Mesendoderm (in vitro differentiated cells): ENCODE measurements at regions not wholly inside any gene's neighbourhood (a gene's known extent, or its start where the extent isn't known, plus 50 kb on each side); places are given as distances from the start of the nearest gene placed in this dataset.

ENCODE experiments used
- DNase-seq: peaks from one replicate; pipeline ENCODE4 v3.0.0; 2013
- H2AK5ac ChIP-seq: 2 replicates; pipeline ENCODE4 v1.6.1; 2013; ENCODE audit warnings: low read length, inconsistent platforms
- H2BK120ac ChIP-seq: 2 replicates; pipeline ENCODE4 v1.6.1; 2013; ENCODE audit warnings: low read depth, mild to moderate bottlenecking, low read length, moderate library complexity, mixed read lengths
- H2BK15ac ChIP-seq: replicated peaks from 2 replicates; pipeline ENCODE4 v1.6.1; 2013; ENCODE audit warnings: low read depth, mild to moderate bottlenecking, moderate library complexity
- H2BK5ac ChIP-seq: 2 replicates; pipeline ENCODE4 v1.6.1; 2013; ENCODE audit warnings: low read length, inconsistent platforms
- H3K18ac ChIP-seq: 2 replicates; pipeline ENCODE4 v1.6.1; 2013; ENCODE audit warnings: mild to moderate bottlenecking, low read length, mixed read lengths
- H3K23ac ChIP-seq: one replicate; pipeline ENCODE4 v1.6.1; 2013; ENCODE audit warnings: low read length
- H3K27ac ChIP-seq: 2 replicates; pipeline ENCODE4 v1.5.1; 2013; ENCODE audit warnings: low read depth, mild to moderate bottlenecking, inconsistent platforms, low read length, moderate library complexity
- H3K27me3 ChIP-seq: 2 replicates; pipeline ENCODE4 v1.6.1; 2013; ENCODE audit warnings: low read length, control low read depth, mild to moderate bottlenecking, inconsistent platforms; ENCODE audit not compliant: insufficient read depth, poor library complexity
- H3K36me3 ChIP-seq: 2 replicates; pipeline ENCODE4 v1.6.1; 2013; ENCODE audit warnings: low read length, inconsistent platforms; ENCODE audit not compliant: control insufficient read depth, insufficient read depth
- H3K4ac ChIP-seq: one replicate; pipeline ENCODE4 v1.6.1; 2013; ENCODE audit warnings: low read depth, mild to moderate bottlenecking, low read length, moderate library complexity
- H3K4me1 ChIP-seq: 2 replicates; pipeline ENCODE4 v1.6.1; 2013; ENCODE audit warnings: low read depth, low read length, inconsistent platforms; ENCODE audit not compliant: control insufficient read depth
- H3K4me2 ChIP-seq: 2 replicates; pipeline ENCODE4 v1.6.1; 2013; ENCODE audit warnings: low read length
- H3K4me3 ChIP-seq: 2 replicates; pipeline ENCODE4 v1.5.1; 2013; ENCODE audit warnings: mild to moderate bottlenecking, low read length
- H3K56ac ChIP-seq: one replicate; pipeline ENCODE4 v1.6.1; 2013; ENCODE audit warnings: low read length
- H3K79me1 ChIP-seq: 2 replicates; pipeline ENCODE4 v1.6.1; 2013; ENCODE audit warnings: low read length, inconsistent platforms
- H3K79me2 ChIP-seq: 2 replicates; pipeline ENCODE4 v1.6.1; 2013; ENCODE audit warnings: mild to moderate bottlenecking, low read length; ENCODE audit not compliant: control insufficient read depth, insufficient read depth
- H3K9ac ChIP-seq: 2 replicates; pipeline ENCODE4 v1.6.1; 2013; ENCODE audit warnings: low read length, inconsistent platforms
- H4K5ac ChIP-seq: one replicate; pipeline ENCODE4 v1.6.1; 2013; ENCODE audit warnings: low read length
- H4K8ac ChIP-seq: one replicate; pipeline ENCODE4 v1.6.1; 2013; ENCODE audit warnings: low read depth, mild to moderate bottlenecking, control low read depth, low read length, moderate library complexity
- WGBS: extraction: QIAGEN DNeasy Blood & Tissue Kit; methylation state at CpG from one replicate; pipeline ENCODE4 v1.1.7; 2013; ENCODE audit warnings: low lambda C conversion rate, missing lambda C conversion rate; ENCODE audit not compliant: insufficient coverage; ENCODE audit errors: extremely low coverage; 5-methylcytosine and 5-hydroxymethylcytosine counted together

GRCh38 chr16:64617836-64618476 lies 503.9 kb downstream of the CDH11 start:
- Histone ChIP-seq H2BK5ac (no peak overlapping the region), H3K79me2 (no peaks in the 10 kb centered on the region), H3K4me2 (no peak overlapping the region), H2BK15ac (no peak overlapping the region), H3K36me3 (no peaks in the 10 kb centered on the region), H3K56ac (no peak overlapping the region), H3K9ac (no peak overlapping the region), H3K4me3 (no peak overlapping the region), H3K4me1 (peaks cover 9% of the 10 kb centered on the region), H3K27me3 (no peaks in the 10 kb centered on the region), H3K27ac (no peak overlapping the region), H3K18ac (no peak overlapping the region), H4K5ac (no peak overlapping the region), H3K23ac (no peak overlapping the region), H4K8ac (no peak overlapping the region), H3K4ac (no peak overlapping the region), H2BK120ac (no peak overlapping the region), H3K79me1 (no peaks in the 10 kb centered on the region), H2AK5ac (no peak overlapping the region)
- no peak for DNase-seq
- no CpG with 5 or more reads among the region's 1 CpG for WGBS

- Histone ChIP-seq H4K8ac (no peak overlapping the region), H3K36me3 (no peaks in the 10 kb centered on the region), H3K4ac (no peak overlapping the region), H3K27ac (no peak overlapping the region), H2BK5ac (peak overlapping the region; percentile 32), H3K4me1 (peaks cover 9% of the 10 kb centered on the region), H3K79me1 (no peaks in the 10 kb centered on the region), H3K4me2 (no peak overlapping the region), H2BK120ac (no peak overlapping the region), H3K9ac (no peak overlapping the region), H3K4me3 (no peak overlapping the region), H2AK5ac (no peak overlapping the region), H3K27me3 (no peaks in the 10 kb centered on the region), H2BK15ac (no peak overlapping the region), H4K5ac (no peak overlapping the region), H3K56ac (peak overlapping the region; percentile 18), H3K18ac (no peak overlapping the region), H3K23ac (no peak overlapping the region), H3K79me2 (no peaks in the 10 kb centered on the region)
- WGBS = no CpG with 5 or more reads among the region's 6 CpGs
- DNase-seq = peak; percentile 92
Observed at GRCh38 chr16:64615630-64616280, 506.1 kb downstream of the CDH11 start.

GRCh38 chr16:64596196-64596595 lies 525.7 kb downstream of the CDH11 start:
- Histone ChIP-seq H3K4me3 (no peak overlapping the region), H3K4me1 (no peaks in the 10 kb centered on the region), H3K56ac (no peak overlapping the region), H3K4ac (no peak overlapping the region), H4K5ac (no peak overlapping the region), H3K4me2 (no peak overlapping the region), H2BK5ac (no peak overlapping the region), H3K9ac (no peak overlapping the region), H3K36me3 (no peaks in the 10 kb centered on the region), H3K79me1 (no peaks in the 10 kb centered on the region), H3K27ac (no peak overlapping the region), H3K23ac (no peak overlapping the region), H2BK120ac (no peak overlapping the region), H4K8ac (no peak overlapping the region), H3K79me2 (no peaks in the 10 kb centered on the region), H2BK15ac (no peak overlapping the region), H3K27me3 (no peaks in the 10 kb centered on the region), H3K18ac (no peak overlapping the region), H2AK5ac (no peak overlapping the region)
- DNase-seq = no peak

GRCh38 chr16:64590513-64590912 lies 531.4 kb downstream of the CDH11 start:
- Histone ChIP-seq H3K56ac (no peak overlapping the region), H3K4me2 (no peak overlapping the region), H2AK5ac (no peak overlapping the region), H4K8ac (no peak overlapping the region), H2BK15ac (no peak overlapping the region), H3K23ac (no peak overlapping the region), H3K27me3 (no peaks in the 10 kb centered on the region), H3K79me1 (no peaks in the 10 kb centered on the region), H3K18ac (no peak overlapping the region), H3K4ac (no peak overlapping the region), H3K4me1 (peaks cover 3% of the 10 kb centered on the region), H4K5ac (no peak overlapping the region), H3K79me2 (no peaks in the 10 kb centered on the region), H2BK5ac (no peak overlapping the region), H3K4me3 (no peak overlapping the region), H3K27ac (no peak overlapping the region), H3K36me3 (no peaks in the 10 kb centered on the region), H2BK120ac (no peak overlapping the region), H3K9ac (no peak overlapping the region)
- no peak for DNase-seq

- Histone ChIP-seq H2BK15ac (no peak overlapping the region), H2BK5ac (no peak overlapping the region)
Observed at GRCh38 chr16:64589836-64590235, 532.0 kb downstream of the CDH11 start.

GRCh38 chr16:64586781-64587180 lies 535.1 kb downstream of the CDH11 start:
- Histone ChIP-seq H3K79me1 (no peaks in the 10 kb centered on the region), H3K4me2 (no peak overlapping the region), H2BK15ac (no peak overlapping the region), H4K8ac (no peak overlapping the region), H3K4me1 (peaks cover 3% of the 10 kb centered on the region), H3K79me2 (no peaks in the 10 kb centered on the region), H3K4ac (no peak overlapping the region), H3K4me3 (no peak overlapping the region), H2BK120ac (no peak overlapping the region), H3K27ac (no peak overlapping the region), H3K18ac (no peak overlapping the region), H3K9ac (no peak overlapping the region), H3K27me3 (no peaks in the 10 kb centered on the region), H2AK5ac (no peak overlapping the region), H4K5ac (no peak overlapping the region), H3K56ac (peak overlapping the region; percentile 68), H3K36me3 (no peaks in the 10 kb centered on the region), H2BK5ac (no peak overlapping the region), H3K23ac (no peak overlapping the region)
- no CpG with 5 or more reads among the region's 3 CpGs for WGBS
- DNase-seq = peak; percentile 81

More at GRCh38 chr16:64589836-64590235, 532.0 kb downstream of the CDH11 start:
- Histone ChIP-seq H3K56ac (no peak overlapping the region), H3K9ac (no peak overlapping the region), H3K4me1 (peaks cover 3% of the 10 kb centered on the region), H3K4me3 (no peak overlapping the region), H3K79me2 (no peaks in the 10 kb centered on the region), H3K23ac (no peak overlapping the region), H3K36me3 (no peaks in the 10 kb centered on the region), H3K27me3 (no peaks in the 10 kb centered on the region), H2AK5ac (no peak overlapping the region), H3K4me2 (no peak overlapping the region), H3K4ac (no peak overlapping the region), H4K8ac (no peak overlapping the region), H3K18ac (no peak overlapping the region), H3K79me1 (no peaks in the 10 kb centered on the region), H3K27ac (no peak overlapping the region), H2BK120ac (no peak overlapping the region), H4K5ac (no peak overlapping the region)
- DNase-seq = no peak
- WGBS = no CpG with 5 or more reads among the region's 5 CpGs
